ENCODE measurements at regions not wholly inside any gene's neighbourhood (a gene's known extent, or its start where the extent isn't known, plus 50 kb on each side); places are given as distances from the start of the nearest gene placed in this dataset.

GRCh38 chr13:52932649-52933048, 84.2 kb upstream of the PCDH8 start:
- Histone ChIP-seq H3K36me3 (no peaks in the 10 kb centered on the region), H3K4me1 (no peaks in the 10 kb centered on the region), H3K9me3 (no peaks in the 10 kb centered on the region), H3K27ac (no peak overlapping the region), H3K27me3 (peaks cover 0 to 8% (median 0%) of the 10 kb centered on the region in 7 donors), H3K4me3 (no peak overlapping the region)
- DNase-seq (no peak), ATAC-seq (no peak)
- no peak for TF ChIP-seq CTCF (IDR thresholded peaks at IDR 0.05)
- WGBS, 2 donors = 86 to 95% methylated on average over 6 of the region's 6 CpGs
- intact Hi-C loops (cut with DNase I) = no loop called here

GRCh38 chr13:52931539-52932431, 83.3 kb upstream of the PCDH8 start:
- Histone ChIP-seq H3K4me1 (no peaks in the 10 kb centered on the region), H3K27ac (no peak overlapping the region), H3K9me3 (no peaks in the 10 kb centered on the region), H3K4me3 (no peak overlapping the region), H3K36me3 (no peaks in the 10 kb centered on the region), H3K27me3 (peaks cover 0 to 10% (median 0%) of the 10 kb centered on the region in 7 donors)
- DNase-seq = no peak
- intact Hi-C loops (cut with DNase I) = no loop called here
- ATAC-seq = no peak
- 58 to 72% methylated on average over 4 of the region's 4 CpGs for WGBS, 2 donors
- no peak for TF ChIP-seq CTCF (IDR thresholded peaks at IDR 0.05)

GRCh38 chr13:52931131-52931530, 82.7 kb upstream of the PCDH8 start:
- Histone ChIP-seq H3K9me3 (no peaks in the 10 kb centered on the region), H3K36me3 (no peaks in the 10 kb centered on the region), H3K4me1 (peaks cover 0 to under 1% (median 0%) of the 10 kb centered on the region in 9 donors), H3K27me3 (peaks cover 0 to 10% (median 0%) of the 10 kb centered on the region in 7 donors), H3K4me3 (no peak overlapping the region), H3K27ac (no peak overlapping the region)
- WGBS, 2 donors = 82 to 83% methylated on average over 5 of the region's 5 CpGs
- TF ChIP-seq CTCF (IDR thresholded peaks at IDR 0.05) = no peak
- intact Hi-C loops (cut with DNase I) = no loop called here
- DNase-seq (no peak), ATAC-seq (no peak)

- ATAC-seq (no peak), DNase-seq (no peak)
- Histone ChIP-seq H3K4me3 (no peak overlapping the region), H3K27me3 (peaks cover 0 to 17% (median 5%) of the 10 kb centered on the region in 7 donors), H3K9me3 (no peaks in the 10 kb centered on the region), H3K36me3 (no peaks in the 10 kb centered on the region), H3K4me1 (peaks cover 0 to 12% (median 4%) of the 10 kb centered on the region in 9 donors), H3K27ac (no peak overlapping the region)
- no peak for TF ChIP-seq CTCF (IDR thresholded peaks at IDR 0.05)
- intact Hi-C loops (cut with DNase I) = loop anchor here in 1 of 10 donors (1.0 kb wide), 1 partner anchor 46 kb away; no protein-coding TSS in a partner anchor
- WGBS, 2 donors = 67 to 72% methylated on average over 2 of the region's 2 CpGs
Measured at GRCh38 chr13:52929846-52930245, 81.4 kb upstream of the PCDH8 start.
